GM21360 (cell line): ENCODE measurements at regions not wholly inside any gene's neighbourhood (a gene's known extent, or its start where the extent isn't known, plus 50 kb on each side); places are given as distances from the start of the nearest gene placed in this dataset.
"Not testable (repeated sequence)": the region's sequence is repeated elsewhere in the genome, so short reads cannot be mapped to it uniquely, and the experiment has no call there.

Experiments
- ATAC-seq: cut with Tn5 transposase; IDR thresholded peaks from one replicate; pipeline ENCODE4 v1.9.1; 2021; ENCODE audit warnings: mild to moderate bottlenecking, moderate library complexity; ENCODE audit not compliant: unreplicated experiment

GRCh38 chr7:113030489-113030888, 56.1 kb downstream of the GPR85 start:
- ATAC-seq = no peak

- no peak for ATAC-seq
Observed at GRCh38 chr7:113026941-113027340, 59.7 kb downstream of the GPR85 start.

- ATAC-seq = not testable (repeated sequence)
Observed at GRCh38 chr7:113017144-113017857, 69.3 kb downstream of the GPR85 start.

GRCh38 chr7:113015034-113015645, 71.5 kb downstream of the GPR85 start:
- no peak for ATAC-seq

- no peak for ATAC-seq
Observed at GRCh38 chr7:113013761-113014449, 72.7 kb downstream of the GPR85 start.

GRCh38 chr7:113012862-113013261, 73.8 kb downstream of the GPR85 start:
- not testable (repeated sequence) for ATAC-seq

- no peak for ATAC-seq
Observed at GRCh38 chr7:113010377-113010776, 76.2 kb downstream of the GPR85 start.

- no peak for ATAC-seq
Observed at GRCh38 chr7:113008755-113009154, 77.9 kb downstream of the GPR85 start.

- no peak for ATAC-seq
Observed at GRCh38 chr7:113004726-113005454, 81.7 kb downstream of the GPR85 start.

- ATAC-seq = peak; percentile 81
Observed at GRCh38 chr7:113000316-113001020, 86.2 kb downstream of the GPR85 start.

GRCh38 chr7:112997831-112998230, 88.8 kb downstream of the GPR85 start:
- ATAC-seq = no peak

- ATAC-seq = no peak
Observed at GRCh38 chr7:112996331-112996871, 90.2 kb downstream of the GPR85 start.

GRCh38 chr7:112995059-112995824, 91.4 kb downstream of the GPR85 start:
- ATAC-seq = no peak

- ATAC-seq = no peak
Observed at GRCh38 chr7:112994656-112995055, 92.0 kb downstream of the GPR85 start.

- ATAC-seq = no peak
Observed at GRCh38 chr7:112990624-112991023, 96.0 kb downstream of the GPR85 start.

- no peak for ATAC-seq
Observed at GRCh38 chr7:112989531-112989930, 97.1 kb downstream of the GPR85 start.

GRCh38 chr7:112987171-112987570, 99.5 kb downstream of the GPR85 start:
- ATAC-seq = no peak

GRCh38 chr7:112986256-112987031, 100.2 kb downstream of the GPR85 start:
- ATAC-seq = no peak
